OCI-LY3 (cell line): ENCODE measurements at regions not wholly inside any gene's neighbourhood (a gene's known extent, or its start where the extent isn't known, plus 50 kb on each side); places are given as distances from the start of the nearest gene placed in this dataset.

Source experiments
- H2AFZ ChIP-seq: fragments of 200-600, 300-600 bp; shearing (Covaris generic); 2 replicates; pipeline ENCODE4 v1.6.0; 2014; ENCODE audit warnings: antibody characterized with exemption, low read depth, low read length
- H3K27ac ChIP-seq: fragments of 200-600, 300-600 bp; sonication (generic); 2 replicates; pipeline ENCODE4 v1.5.1; 2014; ENCODE audit warnings: mild to moderate bottlenecking, low read length, moderate library complexity, mixed read lengths
- H3K27me3 ChIP-seq: fragments of 200-600, 300-600 bp; sonication (generic); 2 replicates; pipeline ENCODE4 v1.6.1; 2014; ENCODE audit warnings: low read depth, low read length, mixed read lengths
- H3K36me3 ChIP-seq: fragments of 200-600, 300-600 bp; sonication (generic); replicated peaks from 2 replicates; pipeline ENCODE3; 2014; ENCODE audit warnings: low read depth, low read length, mixed read lengths
- H3K4me1 ChIP-seq: fragments of 300-600, 200-600 bp; sonication (generic); 2 replicates; pipeline ENCODE4 v1.6.1; 2014; ENCODE audit warnings: low read length, mixed read lengths
- H3K4me2 ChIP-seq: fragments of 200-600, 300-600 bp; sonication (generic); 2 replicates; pipeline ENCODE4 v1.6.1; 2014; ENCODE audit warnings: low read length, mixed read lengths
- H3K4me3 ChIP-seq: fragments of 300-600, 200-600 bp; sonication (generic); 2 replicates; pipeline ENCODE4 v1.5.1; 2014; ENCODE audit warnings: antibody characterized with exemption, mild to moderate bottlenecking, low read length, moderate library complexity
- H3K79me2 ChIP-seq: fragments of 300-600, 200-600 bp; shearing (Covaris generic); 2 replicates; pipeline ENCODE4 v1.6.1; 2014; ENCODE audit warnings: mild to moderate bottlenecking, low read length, mixed read lengths
- H3K9ac ChIP-seq: fragments of 300-600, 200-600 bp; shearing (Covaris generic); 2 replicates; pipeline ENCODE4 v1.6.0; 2014; ENCODE audit warnings: mild to moderate bottlenecking, low read length, moderate library complexity
- H3K9me3 ChIP-seq: fragments of 200-600, 300-600 bp; shearing (Covaris generic); 2 replicates; pipeline ENCODE4 v1.6.1; 2014; ENCODE audit warnings: low read length, mixed read lengths; ENCODE audit not compliant: insufficient read depth
- H4K20me1 ChIP-seq: fragments of 200-600, 300-600 bp; sonication (generic); 2 replicates; pipeline ENCODE4 v1.6.1; 2016; ENCODE audit warnings: low read length, mixed read lengths; ENCODE audit not compliant: insufficient read depth
- CTCF ChIP-seq: fragments of 200-600, 300-600 bp; sonication (generic); IDR thresholded peaks from 2 replicates; pipeline ENCODE4 v1.5.1; 2014; ENCODE audit warnings: antibody characterized with exemption, low read length, low read depth
- EZH2phosphoT487 ChIP-seq: fragments of 200-600 bp; shearing (Covaris generic); IDR thresholded peaks from 2 replicates; pipeline ENCODE4 v1.6.1; 2018; ENCODE audit warnings: antibody characterized with exemption, mixed run types, low read depth

- Histone ChIP-seq H2AFZ (no peak overlapping the region), H3K4me2 (no peak overlapping the region), H4K20me1 (no peaks in the 10 kb centered on the region; the same call in 1 of the 2 replicates), H3K4me1 (no peaks in the 10 kb centered on the region), H3K27me3 (peaks cover 45% of the 10 kb centered on the region), H3K9ac (no peak overlapping the region), H3K4me3 (no peak overlapping the region), H3K36me3 (no peaks in the 10 kb centered on the region), H3K9me3 (no peaks in the 10 kb centered on the region), H3K27ac (no peak overlapping the region), H3K79me2 (no peaks in the 10 kb centered on the region)
- TF ChIP-seq EZH2phosphoT487 (no peak), CTCF (no peak)
Measured at GRCh38 chr20:21614980-21615379, 90.5 kb upstream of the PAX1 start.

- no peak overlapping the region for H3K27ac ChIP-seq
- H2AFZ ChIP-seq, result no peak overlapping the region
- no peaks in the 10 kb centered on the region for H3K79me2 ChIP-seq
- H3K9me3 ChIP-seq, result no peaks in the 10 kb centered on the region
- H3K27me3 ChIP-seq, result peaks cover 46% of the 10 kb centered on the region
- H3K4me1 ChIP-seq, result no peaks in the 10 kb centered on the region
- H3K4me3 ChIP-seq, result no peak overlapping the region
- H3K36me3 ChIP-seq, result no peaks in the 10 kb centered on the region
- no peak overlapping the region for H3K9ac ChIP-seq
- no peaks in the 10 kb centered on the region; the same call in 1 of the 2 replicates for H4K20me1 ChIP-seq
- no peak overlapping the region for H3K4me2 ChIP-seq
- TF ChIP-seq EZH2phosphoT487, result no peak
- TF ChIP-seq CTCF, result no peak
Measured at GRCh38 chr20:21613512-21613911, 92.0 kb upstream of the PAX1 start.

- H3K27me3 ChIP-seq, result peaks cover 40% of the 10 kb centered on the region
- no peak overlapping the region for H3K4me3 ChIP-seq
- no peaks in the 10 kb centered on the region for H3K36me3 ChIP-seq
- no peak overlapping the region for H3K27ac ChIP-seq
- TF ChIP-seq EZH2phosphoT487, result no peak
- TF ChIP-seq CTCF, result no peak
- no peaks in the 10 kb centered on the region for H3K9me3 ChIP-seq
- no peak overlapping the region for H2AFZ ChIP-seq
- H3K79me2 ChIP-seq, result no peaks in the 10 kb centered on the region
- no peak overlapping the region for H3K9ac ChIP-seq
- H3K4me1 ChIP-seq, result no peaks in the 10 kb centered on the region
- no peak overlapping the region for H3K4me2 ChIP-seq
- H4K20me1 ChIP-seq, result no peaks in the 10 kb centered on the region; the same call in 1 of the 2 replicates
Measured at GRCh38 chr20:21609981-21610380, 95.5 kb upstream of the PAX1 start.

GRCh38 chr20:21609221-21609620 lies 95.4 kb upstream of the NKX2-2 start:
- Histone ChIP-seq H3K9me3 (no peaks in the 10 kb centered on the region), H3K9ac (no peak overlapping the region), H4K20me1 (no peaks in the 10 kb centered on the region; the same call in 1 of the 2 replicates), H3K36me3 (no peaks in the 10 kb centered on the region), H3K27me3 (peaks cover 40% of the 10 kb centered on the region), H3K4me3 (no peak overlapping the region), H3K4me1 (no peaks in the 10 kb centered on the region), H3K27ac (no peak overlapping the region), H3K79me2 (no peaks in the 10 kb centered on the region), H3K4me2 (no peak overlapping the region), H2AFZ (no peak overlapping the region)
- TF ChIP-seq EZH2phosphoT487 (no peak), CTCF (no peak)
